NCI-H2081 (cell line): ENCODE measurements at regions not wholly inside any gene's neighbourhood (a gene's known extent, or its start where the extent isn't known, plus 50 kb on each side); places are given as distances from the start of the nearest gene placed in this dataset.

ENCODE experiments used
- DNase-seq, 2 experiments: peaks; one replicate each; lab custom pipeline; 2025; lab: John Stamatoyannopoulos, UW

GRCh38 chr6:23367311-23367710 is 758.7 kb upstream of the NRSN1 start:
- DNase-seq: no peak

- DNase-seq: no peak
These were observed 757.5 kb upstream of the NRSN1 start for GRCh38 chr6:23368557-23368956.

DNA sequence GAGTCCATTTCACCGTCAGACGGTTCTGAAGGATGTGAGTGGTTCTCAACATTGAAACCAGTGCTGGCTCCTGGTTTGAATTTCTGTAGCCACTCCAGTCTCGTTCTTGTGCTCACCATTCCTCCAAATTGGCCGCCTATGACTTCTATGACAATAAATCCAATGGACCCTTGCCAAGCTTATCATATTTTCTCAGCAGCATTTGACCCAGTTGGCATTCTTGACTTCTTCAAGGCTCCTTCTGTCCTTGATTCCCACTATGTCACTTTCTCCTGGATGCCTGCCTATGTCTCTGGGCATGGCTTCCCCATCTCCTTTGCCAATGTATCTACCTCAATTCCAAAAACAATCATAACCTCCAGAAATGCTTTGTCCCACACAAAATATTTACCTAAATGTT is 756.0 kb upstream of the NRSN1 start:
- no peak for DNase-seq

- DNase-seq: no peak
These were observed 754.7 kb upstream of the NRSN1 start for GRCh38 chr6:23371132-23371915.

GRCh38 chr6:23377830-23378229 is 748.2 kb upstream of the NRSN1 start:
- DNase-seq: no peak

- no peak for DNase-seq
These were observed 745.5 kb upstream of the NRSN1 start for GRCh38 chr6:23380465-23380864.

GRCh38 chr6:23388086-23388783 is 737.8 kb upstream of the NRSN1 start:
- peak in 1 of 2 experiments; percentile 28 for DNase-seq

DNA sequence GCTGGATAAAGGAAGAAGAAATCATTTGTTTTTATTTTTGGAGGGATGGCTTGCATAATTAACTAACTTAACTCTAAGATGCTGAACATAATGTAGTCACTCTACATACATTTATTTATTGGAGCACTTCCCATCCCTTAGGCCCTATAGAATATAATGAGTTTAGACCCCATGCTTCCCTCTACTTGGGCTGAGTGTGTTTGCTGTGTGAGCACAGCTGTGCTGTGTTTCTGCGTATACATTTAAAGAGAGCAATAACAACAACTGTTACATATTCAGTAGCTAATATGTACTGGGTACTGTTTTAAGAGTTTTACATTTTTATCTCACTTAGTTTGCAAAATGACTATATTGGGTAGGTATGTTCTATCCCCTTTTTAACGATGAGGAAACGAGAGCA is 736.6 kb upstream of the NRSN1 start:
- no peak for DNase-seq

GRCh38 chr6:23390221-23390620 is 735.8 kb upstream of the NRSN1 start:
- DNase-seq: no peak

GRCh38 chr6:23394681-23395080 is 731.3 kb upstream of the NRSN1 start:
- DNase-seq: no peak

GRCh38 chr6:23395381-23395780 is 730.6 kb upstream of the NRSN1 start:
- DNase-seq: no peak

- no peak for DNase-seq
These were observed 729.1 kb upstream of the NRSN1 start for GRCh38 chr6:23396949-23397348.

DNA sequence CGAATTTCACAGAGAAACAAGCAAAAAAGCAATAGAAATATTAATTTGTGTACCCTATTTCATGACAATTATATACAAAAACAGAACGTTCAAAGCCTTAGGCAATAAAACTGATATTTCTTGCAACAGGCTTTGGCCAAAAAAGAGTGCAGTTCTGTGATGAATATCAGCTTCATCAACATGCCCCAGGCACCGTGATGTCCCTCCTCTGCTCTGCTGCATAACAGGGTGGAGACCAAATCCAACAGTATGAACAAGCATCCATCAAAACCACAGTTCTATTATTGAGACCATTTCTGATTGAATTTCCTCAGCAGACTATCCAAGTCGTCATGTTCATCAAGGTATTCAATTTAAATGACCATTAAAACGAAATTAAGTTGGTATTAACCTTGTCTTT is 722.6 kb upstream of the NRSN1 start:
- no peak for DNase-seq

- no peak for DNase-seq
These were observed 716.5 kb upstream of the NRSN1 start for GRCh38 chr6:23409531-23409930.

DNA sequence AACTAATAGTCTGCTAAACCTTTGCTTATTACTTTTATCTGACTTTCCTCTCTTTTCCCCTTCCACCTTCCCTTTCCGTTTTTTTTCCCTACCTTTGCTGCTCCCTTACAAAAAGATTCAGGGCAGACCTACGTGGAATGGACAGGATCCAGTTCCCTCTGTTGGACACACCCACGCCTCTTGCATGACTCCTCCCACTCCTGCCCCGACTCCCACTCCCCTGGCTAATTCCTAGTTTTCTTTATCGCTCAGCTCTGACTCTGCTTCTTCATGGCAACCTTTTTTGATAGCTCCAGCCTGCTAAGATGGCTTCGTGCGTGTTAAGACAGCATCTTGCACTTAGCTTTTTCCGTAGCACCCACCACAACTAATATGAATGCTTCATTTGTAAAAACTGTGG is 715.6 kb upstream of the NRSN1 start:
- no peak for DNase-seq

- no peak for DNase-seq
These were observed 713.2 kb upstream of the NRSN1 start for GRCh38 chr6:23412770-23413169.

DNA sequence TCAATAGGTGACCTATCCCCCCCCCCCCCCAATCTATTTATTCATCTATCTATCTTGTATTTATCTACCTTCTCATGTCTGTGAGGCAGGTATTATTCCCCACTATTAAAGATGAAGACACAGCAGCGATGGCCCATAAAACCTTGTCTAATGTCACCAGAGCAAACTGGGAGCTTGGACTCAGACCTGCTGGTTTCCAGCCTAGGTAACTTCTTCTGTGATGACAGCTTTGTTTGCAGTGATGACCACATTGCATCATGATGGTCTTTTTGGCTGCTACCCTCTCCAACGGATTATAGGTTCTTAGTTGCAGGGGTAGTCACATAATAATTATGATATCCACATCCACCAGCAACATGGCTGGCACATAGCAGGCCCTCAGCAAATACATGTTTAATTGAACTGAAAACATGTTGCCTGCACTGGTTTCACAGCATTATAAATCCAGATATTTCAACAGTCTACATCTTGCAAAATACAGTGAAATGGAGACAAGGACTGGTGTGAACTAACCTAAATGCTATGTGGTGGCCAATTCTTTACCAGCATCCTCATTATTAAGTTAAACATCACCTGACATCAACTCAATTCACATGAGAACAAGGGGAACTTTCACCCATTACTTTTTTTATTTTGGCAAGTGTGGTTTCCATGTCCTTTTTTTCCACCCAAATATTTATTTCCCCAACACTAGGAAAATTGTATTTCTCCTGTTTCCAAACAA is 712.5 kb upstream of the NRSN1 start:
- DNase-seq: no peak

GRCh38 chr6:23414051-23414445 is 712.0 kb upstream of the NRSN1 start:
- peak in 1 of 2 experiments; percentile 37 for DNase-seq

DNA sequence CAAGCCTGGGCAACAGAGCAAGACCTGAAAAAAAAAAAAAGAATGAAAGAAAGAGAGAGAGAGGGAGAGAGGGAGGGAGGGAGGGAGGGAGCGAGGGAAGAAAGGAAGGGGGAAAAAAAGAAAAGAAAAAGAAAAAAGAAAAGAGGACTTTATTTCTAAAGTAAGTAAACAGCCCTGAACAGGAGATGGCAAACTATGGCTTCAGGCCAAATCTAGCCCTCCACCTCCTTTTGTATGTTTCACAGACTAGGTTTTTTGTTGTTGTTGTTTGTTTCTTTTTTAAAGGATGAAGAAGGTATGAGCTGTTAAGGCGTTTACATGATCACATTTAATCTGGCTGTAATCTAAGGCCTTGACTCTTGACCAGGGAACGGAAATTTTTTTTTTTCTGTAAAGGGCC is 711.1 kb upstream of the NRSN1 start:
- no peak for DNase-seq

DNA sequence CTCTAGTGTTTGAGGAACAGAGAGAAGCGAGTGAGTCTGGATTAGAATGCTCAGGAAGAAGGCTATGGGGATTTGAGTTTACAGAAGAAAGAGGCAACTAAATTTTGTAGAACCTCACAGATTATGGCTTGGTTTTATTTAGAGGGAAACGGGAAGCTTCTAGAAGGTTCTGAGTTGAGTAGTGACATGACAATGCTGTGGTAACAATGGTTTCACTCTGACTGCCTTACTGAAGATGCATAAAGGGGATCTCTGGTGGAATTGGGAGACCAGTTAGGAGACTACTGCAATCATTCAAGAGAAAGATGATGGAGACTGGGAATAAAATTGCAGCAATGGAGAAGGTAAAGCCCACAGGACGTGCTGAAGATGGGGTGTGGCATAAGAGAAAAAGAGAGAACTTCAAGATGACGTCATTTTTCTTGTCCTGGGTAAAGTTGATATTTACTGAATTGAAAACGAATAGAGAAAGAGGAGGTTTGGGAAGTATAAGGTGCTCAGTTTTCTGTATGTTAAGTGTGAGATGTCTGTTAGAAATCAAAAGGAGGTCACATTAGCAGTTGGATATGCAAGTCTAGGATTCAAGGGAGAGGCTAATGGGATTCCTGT is 710.1 kb upstream of the NRSN1 start:
- no peak for DNase-seq

GRCh38 chr6:23417133-23417532 is 708.9 kb upstream of the NRSN1 start:
- no peak for DNase-seq

DNA sequence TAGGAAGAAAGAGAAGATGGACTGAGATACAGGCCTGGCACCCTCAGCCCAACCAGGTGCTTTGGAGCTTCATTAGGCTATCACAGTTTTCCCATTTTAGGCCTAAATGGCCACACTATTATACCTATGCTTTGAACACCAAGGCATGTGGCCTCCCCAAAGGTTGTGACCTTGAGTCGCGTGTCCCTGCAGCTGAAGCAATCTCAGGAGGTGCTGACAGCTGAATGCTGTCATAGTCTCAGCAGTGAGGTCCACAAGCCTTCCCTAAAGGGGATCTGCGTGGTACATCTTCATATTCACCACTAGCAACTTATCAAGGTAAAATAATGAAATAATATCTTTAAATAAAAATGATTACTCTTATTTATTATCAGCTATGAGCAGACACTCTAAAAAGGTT is 707.9 kb upstream of the NRSN1 start:
- DNase-seq: no peak

DNA sequence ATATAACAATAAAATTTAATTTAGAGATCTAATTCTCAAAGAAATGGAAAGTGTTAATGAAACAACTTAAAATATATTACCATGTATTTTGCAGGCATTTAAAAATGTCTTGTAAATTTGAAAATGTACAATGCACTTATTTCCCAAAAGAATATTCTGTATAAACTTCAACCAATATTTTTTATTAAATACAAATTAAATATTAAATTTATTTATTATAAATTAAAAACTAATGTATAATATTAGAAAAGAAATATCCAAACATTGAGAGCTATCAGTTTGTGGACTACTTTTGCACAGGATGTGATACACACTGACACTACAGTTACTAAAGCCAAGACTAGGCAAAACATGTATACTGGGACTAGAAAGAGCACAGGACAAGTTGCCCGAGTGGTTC is 707.0 kb upstream of the NRSN1 start:
- no peak for DNase-seq
